ENCODE measurements at regions not wholly inside any gene's neighbourhood (a gene's known extent, or its start where the extent isn't known, plus 50 kb on each side); places are given as distances from the start of the nearest gene placed in this dataset.
A peak's percentile ranks its signal among the peaks of the same experiment; 100 is the strongest.

DNA sequence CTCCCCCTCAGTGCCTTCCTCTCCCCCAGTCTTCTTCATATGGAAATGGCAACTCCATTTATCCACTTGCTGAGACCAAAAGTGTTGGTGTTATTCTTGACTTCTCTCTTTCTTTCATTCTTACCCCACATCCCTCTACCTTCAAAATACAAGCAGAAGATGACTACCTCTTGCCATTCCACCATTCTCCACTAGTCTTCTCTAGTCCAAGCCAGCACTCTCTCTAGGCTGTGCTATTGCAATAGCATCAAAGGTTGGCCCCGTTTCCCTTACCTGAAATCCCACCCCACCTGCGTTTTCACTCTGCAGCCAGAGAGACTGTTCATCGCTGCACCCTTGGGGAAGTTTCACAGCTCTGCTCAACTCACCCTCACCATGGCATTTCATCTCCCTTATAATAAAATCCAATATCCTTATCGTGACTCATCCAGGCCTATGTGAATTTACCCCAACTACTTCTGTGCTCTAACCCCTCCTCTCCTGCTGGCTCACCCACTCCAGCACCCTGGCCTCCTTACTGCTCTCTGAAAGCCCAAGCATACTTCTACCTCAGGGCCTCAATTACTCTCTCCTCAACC is 109.1 kb downstream of the LSM5 start:
- Mint-ChIP-seq H3K9me3 (no peaks in the 10 kb centered on the region), H3K27me3 (peaks cover 4% of the 10 kb centered on the region), H3K4me1 (no peaks in the 10 kb centered on the region), H3K36me3 (no peaks in the 10 kb centered on the region), H3K27ac (no peak overlapping the region), H3K4me3 (no peak overlapping the region)
- CTCF ChIA-PET, result no interaction called here
- no peak for DNase-seq

DNA sequence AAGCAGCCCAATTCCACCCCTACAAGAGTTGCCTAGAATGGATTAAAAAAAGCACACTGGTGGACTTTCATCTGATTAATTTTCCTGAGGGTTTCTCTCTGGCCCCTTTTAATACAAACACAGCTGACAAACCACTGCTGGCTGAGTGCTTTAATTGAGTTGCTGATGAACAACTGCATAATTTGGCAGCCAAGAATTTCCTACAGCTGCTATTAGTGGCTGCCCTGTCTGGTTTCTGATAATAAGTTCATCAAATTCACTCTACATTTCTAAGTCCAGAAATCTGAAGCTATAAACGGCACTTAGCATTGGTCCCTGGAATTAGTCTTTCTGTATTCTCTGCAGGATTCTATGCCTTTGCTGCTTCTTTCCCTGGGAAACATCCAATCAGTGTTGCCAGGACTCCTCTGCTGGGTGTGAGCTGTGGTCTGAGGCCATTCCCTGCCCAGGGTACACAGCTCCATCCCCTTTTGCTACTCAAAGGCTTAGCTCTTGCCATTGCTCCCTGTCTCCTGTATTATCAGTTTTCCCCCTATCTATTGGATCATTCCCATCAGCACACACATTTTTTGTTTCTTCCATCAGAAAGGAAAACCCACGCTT is 110.6 kb downstream of the LSM5 start:
- CTCF ChIA-PET, result no interaction called here

DNA sequence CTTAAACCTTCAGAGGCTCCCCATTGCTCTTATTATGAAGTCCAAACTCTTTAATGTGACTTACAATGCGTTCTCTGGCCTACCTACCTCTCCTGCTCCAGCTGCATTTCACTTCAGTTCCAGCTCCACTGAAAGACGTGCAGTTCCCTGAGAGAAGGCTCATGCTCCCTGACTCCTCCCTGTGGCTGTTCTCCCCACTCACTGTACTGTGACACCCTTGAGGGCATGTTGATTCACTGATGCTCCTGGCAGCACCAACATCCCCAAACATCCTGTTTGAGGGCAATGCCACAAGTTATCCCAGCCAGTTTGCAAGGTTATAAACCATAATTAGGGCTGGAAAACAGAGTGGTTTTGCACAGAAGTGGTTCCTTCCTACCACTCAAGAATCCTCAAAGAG is 111.2 kb downstream of the LSM5 start:
- no peaks in the 10 kb centered on the region for H3K36me3 Mint-ChIP-seq
- no peak overlapping the region for H3K4me3 Mint-ChIP-seq
- H3K27ac Mint-ChIP-seq, result no peak overlapping the region
- H3K27me3 Mint-ChIP-seq, result peaks cover 4% of the 10 kb centered on the region
- H3K9me3 Mint-ChIP-seq, result no peaks in the 10 kb centered on the region
- CTCF ChIA-PET, result no interaction called here
- DNase-seq, result no peak
- H3K4me1 Mint-ChIP-seq, result no peaks in the 10 kb centered on the region

More for the DNA sequence above, 110.6 kb downstream of the LSM5 start:
- peaks cover 4% of the 10 kb centered on the region for H3K27me3 Mint-ChIP-seq
- H3K4me1 Mint-ChIP-seq, result no peaks in the 10 kb centered on the region
- DNase-seq, result no peak
- no peak overlapping the region for H3K4me3 Mint-ChIP-seq
- no peak overlapping the region for H3K27ac Mint-ChIP-seq
- H3K9me3 Mint-ChIP-seq, result no peaks in the 10 kb centered on the region
- H3K36me3 Mint-ChIP-seq, result no peaks in the 10 kb centered on the region

DNA sequence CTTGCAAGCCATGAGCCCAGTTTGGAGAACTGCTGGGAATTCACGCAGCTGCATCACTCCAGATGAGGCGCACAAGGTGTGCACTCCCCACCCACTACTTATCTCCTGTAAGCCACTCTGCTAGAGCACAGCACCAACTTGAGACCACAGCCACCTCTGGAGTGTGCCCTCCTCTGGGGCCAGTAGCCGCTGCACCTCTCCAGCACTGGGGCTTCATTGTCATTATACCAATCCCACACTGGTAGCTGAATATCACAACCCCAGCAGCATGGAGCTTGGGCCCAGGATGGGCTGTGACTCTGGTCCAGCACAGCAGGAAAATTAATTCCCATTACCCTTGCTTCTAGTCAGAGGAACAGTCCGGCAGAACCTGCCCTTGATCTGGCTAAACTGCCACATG is 125.6 kb downstream of the LSM5 start:
- H3K36me3 Mint-ChIP-seq, result no peaks in the 10 kb centered on the region
- H3K27ac Mint-ChIP-seq, result no peak overlapping the region
- H3K9me3 Mint-ChIP-seq, result peaks cover 5% of the 10 kb centered on the region
- CTCF ChIA-PET, result interaction anchor here (1.0 kb wide), 1 partner anchor 17 kb away, joined by 3 read pairs; no protein-coding TSS in a partner anchor
- H3K4me3 Mint-ChIP-seq, result no peak overlapping the region
- DNase-seq, result no peak
- no peaks in the 10 kb centered on the region for H3K4me1 Mint-ChIP-seq
- H3K27me3 Mint-ChIP-seq, result no peaks in the 10 kb centered on the region

DNA sequence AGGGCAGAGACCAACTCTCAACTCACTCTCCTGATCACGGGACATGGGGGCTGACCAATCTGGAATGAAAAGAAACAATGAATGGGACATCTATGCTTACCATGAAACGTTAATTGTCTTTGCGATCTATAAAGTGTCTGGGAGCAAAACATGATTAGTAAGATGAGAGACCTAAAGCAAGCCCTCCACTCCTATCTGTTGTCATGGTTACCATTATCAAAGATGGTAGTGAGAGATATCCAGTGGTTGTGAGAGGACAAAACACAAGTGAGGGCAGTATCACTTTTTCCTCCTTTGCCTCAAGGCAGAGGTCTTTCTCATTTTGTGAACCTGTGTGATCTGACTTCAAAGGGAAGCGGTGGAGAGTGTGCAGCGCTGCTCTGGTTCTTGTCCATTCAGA is 130.1 kb downstream of the LSM5 start:
- no peaks in the 10 kb centered on the region for H3K9me3 Mint-ChIP-seq
- no peak overlapping the region for H3K4me3 Mint-ChIP-seq
- CTCF ChIA-PET, result no interaction called here
- H3K27ac Mint-ChIP-seq, result no peak overlapping the region
- H3K36me3 Mint-ChIP-seq, result no peaks in the 10 kb centered on the region
- no peak for DNase-seq
- no peaks in the 10 kb centered on the region for H3K4me1 Mint-ChIP-seq
- no peaks in the 10 kb centered on the region for H3K27me3 Mint-ChIP-seq

DNA sequence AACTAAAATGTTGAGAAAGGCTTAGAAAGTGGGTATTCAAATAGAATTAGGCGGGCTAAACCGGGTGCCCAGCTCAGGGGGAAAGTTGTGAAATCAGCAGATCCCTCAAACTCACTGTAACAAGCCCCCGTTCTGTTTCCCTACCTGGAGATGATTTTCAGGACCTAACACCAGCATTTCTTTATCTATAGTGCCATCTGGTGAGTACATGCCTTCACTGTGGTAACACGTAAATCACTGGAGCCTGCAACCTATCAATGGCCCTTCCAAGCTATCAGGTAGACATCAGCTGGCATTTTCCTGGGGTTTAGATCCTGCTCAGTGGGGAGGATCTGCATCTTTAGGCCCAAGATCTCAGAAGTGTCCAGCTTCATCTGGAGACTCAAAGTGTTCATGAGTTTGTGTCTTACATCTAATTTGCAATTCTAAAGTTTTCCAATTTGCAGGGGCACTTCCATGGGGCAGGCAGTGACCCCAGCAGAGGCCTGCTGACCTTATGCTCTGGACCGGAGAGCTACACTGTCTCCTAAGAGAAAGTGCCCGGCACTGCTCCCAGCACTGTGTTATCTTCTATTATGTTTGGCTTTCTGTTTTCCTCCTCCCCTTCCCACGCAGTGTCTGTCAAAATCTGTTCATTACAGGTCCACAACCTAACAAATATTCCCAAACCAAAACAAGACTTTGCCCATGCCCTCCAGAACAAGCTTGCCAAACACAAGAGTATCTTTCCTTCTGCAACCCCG is 132.5 kb downstream of the LSM5 start:
- H3K4me1 Mint-ChIP-seq, result no peaks in the 10 kb centered on the region
- no peaks in the 10 kb centered on the region for H3K9me3 Mint-ChIP-seq
- no peak for DNase-seq
- H3K4me3 Mint-ChIP-seq, result no peak overlapping the region
- no peaks in the 10 kb centered on the region for H3K27me3 Mint-ChIP-seq
- CTCF ChIA-PET, result interaction anchor here (0.9 to 1.0 kb wide), 2 partner anchors 10 to 147 kb away, joined by 3 to 5 read pairs; no protein-coding TSS in a partner anchor
- H3K36me3 Mint-ChIP-seq, result no peaks in the 10 kb centered on the region
- no peak overlapping the region for H3K27ac Mint-ChIP-seq

DNA sequence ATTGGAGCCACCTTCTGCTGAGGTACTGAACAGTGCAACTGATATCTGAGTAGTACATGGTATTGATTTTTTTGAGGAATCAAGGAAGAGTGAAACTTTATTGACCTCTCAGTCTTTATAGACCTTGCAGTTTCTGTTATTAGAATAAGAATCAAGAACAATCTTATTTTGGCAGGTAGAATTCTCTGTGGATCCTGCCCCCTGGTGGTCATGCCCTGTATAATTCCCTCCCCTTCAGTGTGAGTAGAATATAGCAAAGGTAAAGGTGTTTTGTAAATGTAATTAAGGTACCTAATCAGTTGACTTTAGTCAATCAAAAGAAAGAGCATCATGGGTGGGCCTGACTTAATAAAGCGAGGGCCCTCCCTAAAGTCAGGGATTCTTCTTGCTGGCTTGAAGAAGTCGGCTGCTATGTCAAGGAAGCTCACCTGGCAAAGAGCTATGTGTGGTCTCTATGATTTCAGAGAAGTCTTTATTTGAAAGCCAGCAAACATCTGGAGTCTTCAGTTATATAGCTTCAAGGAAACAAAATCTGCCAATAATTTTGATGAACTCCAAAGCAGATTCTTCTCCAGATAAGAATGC is 142.8 kb downstream of the LSM5 start:
- CTCF ChIA-PET, result interaction anchor here (0.8 to 2.0 kb wide), 8 partner anchors 8 to 145 kb away, joined by 3 to 24 read pairs (median 3); no protein-coding TSS in a partner anchor
- peak; percentile 52 for DNase-seq
- Mint-ChIP-seq H3K27me3 (no peaks in the 10 kb centered on the region), H3K36me3 (no peaks in the 10 kb centered on the region), H3K9me3 (no peaks in the 10 kb centered on the region), H3K27ac (no peak overlapping the region), H3K4me3 (no peak overlapping the region), H3K4me1 (no peaks in the 10 kb centered on the region)

DNA sequence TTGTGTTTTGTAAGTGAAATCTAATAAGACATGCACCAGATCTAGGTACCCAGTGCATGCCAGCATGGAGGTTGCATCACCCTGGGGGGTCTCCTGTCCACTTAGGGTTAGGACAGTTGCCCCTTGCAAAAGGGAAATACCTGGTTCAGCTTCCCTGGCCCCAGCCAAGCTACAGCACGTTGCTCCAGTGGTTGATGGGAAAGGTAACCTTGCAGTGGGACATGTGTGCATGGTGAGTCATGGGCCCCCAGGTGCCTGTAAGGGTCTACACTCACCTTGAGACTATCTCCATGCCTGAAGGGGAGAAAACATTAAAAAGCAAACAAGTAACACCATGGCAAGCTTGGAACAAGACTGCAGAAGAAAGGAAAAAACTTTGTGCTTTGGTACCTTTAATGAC is 143.9 kb downstream of the LSM5 start:
- Mint-ChIP-seq H3K4me3 (no peak overlapping the region), H3K27ac (no peak overlapping the region), H3K4me1 (no peaks in the 10 kb centered on the region), H3K9me3 (no peaks in the 10 kb centered on the region), H3K36me3 (no peaks in the 10 kb centered on the region), H3K27me3 (no peaks in the 10 kb centered on the region)
- CTCF ChIA-PET, result no interaction called here
- no peak for DNase-seq

DNA sequence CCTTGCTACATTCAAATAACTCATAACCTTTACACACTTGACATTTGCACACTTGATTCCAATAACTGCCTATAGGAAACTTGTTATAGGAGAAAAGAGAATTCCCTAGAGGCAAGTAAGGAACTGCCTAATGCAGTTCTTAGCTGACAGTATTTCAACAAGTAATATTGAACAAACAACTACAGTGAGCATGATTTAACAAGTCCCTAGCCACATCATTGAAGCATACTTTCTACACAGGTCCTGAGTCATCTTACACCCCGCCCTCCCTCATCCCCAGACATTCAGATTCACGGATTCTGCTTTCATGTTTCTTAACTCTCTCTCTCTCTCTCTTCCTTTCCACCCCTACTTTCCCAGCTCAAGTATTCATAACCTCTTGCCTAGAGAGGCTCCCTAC is 153.5 kb downstream of the LSM5 start:
- Mint-ChIP-seq H3K36me3 (no peaks in the 10 kb centered on the region), H3K4me1 (no peaks in the 10 kb centered on the region), H3K9me3 (peaks cover 5% of the 10 kb centered on the region), H3K4me3 (no peak overlapping the region), H3K27ac (no peak overlapping the region), H3K27me3 (no peaks in the 10 kb centered on the region)
- CTCF ChIA-PET, result no interaction called here
- no peak for DNase-seq

DNA sequence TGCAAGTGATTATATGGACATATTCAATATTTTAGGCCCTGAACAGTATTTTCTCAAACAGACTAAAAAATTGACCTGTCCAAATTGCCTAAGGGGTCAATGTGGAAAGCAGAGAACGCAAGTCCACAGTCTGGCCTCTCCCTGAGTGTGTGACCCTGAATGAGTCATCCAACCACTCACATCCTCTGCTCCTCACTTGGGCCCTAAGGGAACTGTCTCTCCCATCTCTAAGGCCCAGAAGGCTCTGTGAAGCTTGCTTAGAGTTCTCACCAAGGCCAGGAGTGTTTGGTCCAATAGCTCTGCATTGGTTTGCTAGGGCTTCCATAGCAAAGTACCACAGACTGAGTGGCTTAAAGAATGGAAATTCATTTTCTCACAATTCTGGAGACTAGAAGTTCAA is 155.1 kb downstream of the LSM5 start:
- DNase-seq, result no peak
- Mint-ChIP-seq H3K27me3 (no peaks in the 10 kb centered on the region), H3K9me3 (peaks cover 12% of the 10 kb centered on the region), H3K4me3 (no peak overlapping the region), H3K4me1 (no peaks in the 10 kb centered on the region), H3K27ac (no peak overlapping the region), H3K36me3 (no peaks in the 10 kb centered on the region)
- CTCF ChIA-PET, result no interaction called here

DNA sequence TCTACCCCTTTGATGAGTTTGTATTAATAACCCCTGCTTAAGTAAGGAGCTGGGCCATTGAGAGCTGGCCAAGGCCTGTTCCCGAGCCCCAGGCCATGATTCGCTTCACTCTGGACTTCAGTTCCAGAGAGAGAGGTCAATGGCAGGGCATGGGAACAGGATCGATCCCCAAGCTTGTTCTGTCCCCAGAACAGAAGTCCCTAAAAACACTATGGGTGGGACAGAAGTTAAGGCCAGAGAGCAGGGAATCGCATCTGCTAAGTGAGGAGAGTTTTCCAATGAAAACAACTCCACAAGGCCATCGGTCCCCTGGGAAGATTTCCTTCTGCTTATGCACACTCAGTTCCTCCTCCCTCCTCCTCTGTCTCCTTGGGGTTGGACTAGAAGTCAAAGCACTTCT is 159.6 kb downstream of the LSM5 start:
- Mint-ChIP-seq H3K27me3 (no peaks in the 10 kb centered on the region), H3K9me3 (peaks cover 12% of the 10 kb centered on the region), H3K4me1 (no peaks in the 10 kb centered on the region), H3K36me3 (no peaks in the 10 kb centered on the region), H3K27ac (no peak overlapping the region), H3K4me3 (no peak overlapping the region)
- no peak for DNase-seq
- CTCF ChIA-PET, result interaction anchor here (0.9 kb wide), 1 partner anchor 17 kb away, joined by 3 read pairs; no protein-coding TSS in a partner anchor

DNA sequence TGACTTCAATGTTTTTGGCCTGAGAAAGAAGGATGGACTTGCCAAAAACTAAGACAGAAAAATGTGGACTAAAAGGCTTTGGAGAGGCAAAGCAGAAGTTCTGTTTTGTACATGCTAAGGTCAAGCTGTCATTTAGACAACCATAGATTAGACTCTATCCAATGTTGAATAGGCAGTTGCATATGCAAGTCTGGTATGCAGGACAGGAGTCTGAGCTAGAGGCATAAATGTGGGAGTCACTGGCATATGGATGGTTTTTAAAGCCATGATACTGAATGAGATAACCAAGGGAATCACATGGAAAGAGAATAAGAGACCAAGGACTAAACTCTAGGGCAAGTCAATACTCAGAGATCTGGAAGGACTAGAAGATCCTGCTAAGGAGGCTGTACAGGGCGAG is 164.1 kb downstream of the LSM5 start:
- Mint-ChIP-seq H3K9me3 (peaks cover 1% of the 10 kb centered on the region), H3K27me3 (no peaks in the 10 kb centered on the region)

DNA sequence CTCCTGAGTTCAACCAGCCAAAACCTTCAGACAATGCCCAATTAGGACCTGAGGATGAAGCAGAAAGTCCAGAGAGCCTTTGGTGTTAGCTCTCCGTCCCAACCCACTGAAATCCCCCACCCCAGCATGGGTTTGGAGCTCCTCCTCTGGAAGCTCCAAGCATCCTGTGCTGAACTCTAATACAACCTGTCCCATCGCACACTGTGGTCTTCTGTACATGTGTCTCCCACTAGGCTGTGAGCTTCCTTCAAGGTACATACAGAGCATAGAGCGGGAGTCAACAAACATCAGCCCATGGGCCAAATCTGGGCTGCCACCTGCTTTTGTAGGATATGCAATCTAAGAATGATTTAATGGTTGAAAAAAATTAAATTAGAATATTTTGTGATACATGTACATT is 166.5 kb downstream of the LSM5 start:
- CTCF ChIA-PET, result no interaction called here
- Mint-ChIP-seq H3K36me3 (no peaks in the 10 kb centered on the region), H3K4me3 (no peak overlapping the region), H3K4me1 (no peaks in the 10 kb centered on the region), H3K9me3 (no peaks in the 10 kb centered on the region), H3K27me3 (peaks cover 11% of the 10 kb centered on the region), H3K27ac (no peak overlapping the region)
- no peak for DNase-seq

More for the DNA sequence above, 164.1 kb downstream of the LSM5 start:
- Mint-ChIP-seq H3K36me3 (no peaks in the 10 kb centered on the region), H3K4me1 (no peaks in the 10 kb centered on the region), H3K4me3 (no peak overlapping the region), H3K27ac (no peak overlapping the region)
- no peak for DNase-seq
- CTCF ChIA-PET, result no interaction called here

DNA sequence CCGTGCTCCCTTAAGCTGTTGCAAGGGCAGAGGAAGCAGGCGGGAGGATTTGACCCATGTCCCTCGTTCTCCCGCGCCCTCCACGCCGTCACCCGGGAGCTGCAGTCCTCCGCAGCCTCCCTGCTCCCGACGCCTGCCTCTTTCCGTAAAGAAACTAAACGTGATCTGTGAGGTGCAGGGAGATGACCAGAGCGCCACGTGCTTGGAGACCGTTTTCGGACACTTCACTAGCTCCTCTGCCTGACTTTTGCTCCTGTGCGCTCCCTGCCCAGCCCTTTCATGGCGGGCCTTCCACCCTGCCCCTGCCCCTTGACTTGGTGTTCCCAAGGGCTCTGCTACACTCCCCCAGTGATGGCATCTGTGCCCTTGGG is 171.2 kb downstream of the LSM5 start:
- H3K4me3 Mint-ChIP-seq, result no peak overlapping the region
- H3K4me1 Mint-ChIP-seq, result no peaks in the 10 kb centered on the region
- no peak overlapping the region for H3K27ac Mint-ChIP-seq
- DNase-seq, result no peak
- CTCF ChIA-PET, result no interaction called here
- no peaks in the 10 kb centered on the region for H3K9me3 Mint-ChIP-seq
- no peaks in the 10 kb centered on the region for H3K36me3 Mint-ChIP-seq
- H3K27me3 Mint-ChIP-seq, result peaks cover 17% of the 10 kb centered on the region
